Stomach (tissue), 4 donors: ENCODE measurements at regions not wholly inside any gene's neighbourhood (a gene's known extent, or its start where the extent isn't known, plus 50 kb on each side); places are given as distances from the start of the nearest gene placed in this dataset.

Experiments
- EP300 ChIP-seq: sonication (generic); formaldehyde crosslinking; IDR thresholded peaks from one replicate; pipeline ENCODE4 v1.6.1; 2017; ENCODE audit warnings: antibody characterized with exemption
- POLR2A ChIP-seq, 4 donors: fragments of 450-650 bp; IDR thresholded peaks; one replicate each; pipeline ENCODE4 v1.6.1; 2016; ENCODE audit warnings: antibody characterized with exemption in 4 of 4, control low read depth in 2 of 4, mild to moderate bottlenecking in 1 of 4, moderate library complexity in 1 of 4
- POLR2AphosphoS5 ChIP-seq, 3 donors: sonication (generic); formaldehyde crosslinking; IDR thresholded peaks; one replicate each; pipeline ENCODE4 v1.6.1; 2016; ENCODE audit warnings: antibody characterized with exemption in 3 of 3
- TF ChIP-seq, protein P1 (sequence below), 7 experiments: fragments of 450-650 bp in 4 of 7; fragments of 200-600 bp in 3 of 7; sonication (generic) in 3 of 7; IDR thresholded peaks; one replicate each; pipeline ENCODE4 v1.5.1; 2016 to 2019; ENCODE audit warnings: antibody characterized with exemption in 7 of 7, control low read depth in 2 of 7, mild to moderate bottlenecking in 1 of 7

DNA sequence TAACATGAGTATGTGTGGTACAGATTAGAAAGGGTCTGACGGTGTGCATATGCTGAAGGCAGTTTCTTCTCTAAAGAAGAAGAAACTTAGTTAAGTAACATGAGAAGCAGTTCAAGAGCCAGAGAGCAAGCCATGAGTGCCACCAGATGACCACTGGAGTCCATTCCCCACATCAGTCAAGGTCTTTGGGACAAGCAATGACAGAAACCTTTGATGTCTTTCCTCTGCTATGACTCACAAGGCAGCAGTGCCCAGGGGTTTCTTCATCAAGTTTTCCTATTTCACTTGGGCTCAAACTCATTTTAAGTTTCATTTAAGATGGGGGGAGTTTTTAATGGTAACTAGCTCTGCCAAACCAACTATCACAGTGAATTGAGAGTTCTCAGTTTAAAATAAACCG, 303.8 kb upstream of the TBX18 start:
- TF ChIP-seq, protein P1, sequence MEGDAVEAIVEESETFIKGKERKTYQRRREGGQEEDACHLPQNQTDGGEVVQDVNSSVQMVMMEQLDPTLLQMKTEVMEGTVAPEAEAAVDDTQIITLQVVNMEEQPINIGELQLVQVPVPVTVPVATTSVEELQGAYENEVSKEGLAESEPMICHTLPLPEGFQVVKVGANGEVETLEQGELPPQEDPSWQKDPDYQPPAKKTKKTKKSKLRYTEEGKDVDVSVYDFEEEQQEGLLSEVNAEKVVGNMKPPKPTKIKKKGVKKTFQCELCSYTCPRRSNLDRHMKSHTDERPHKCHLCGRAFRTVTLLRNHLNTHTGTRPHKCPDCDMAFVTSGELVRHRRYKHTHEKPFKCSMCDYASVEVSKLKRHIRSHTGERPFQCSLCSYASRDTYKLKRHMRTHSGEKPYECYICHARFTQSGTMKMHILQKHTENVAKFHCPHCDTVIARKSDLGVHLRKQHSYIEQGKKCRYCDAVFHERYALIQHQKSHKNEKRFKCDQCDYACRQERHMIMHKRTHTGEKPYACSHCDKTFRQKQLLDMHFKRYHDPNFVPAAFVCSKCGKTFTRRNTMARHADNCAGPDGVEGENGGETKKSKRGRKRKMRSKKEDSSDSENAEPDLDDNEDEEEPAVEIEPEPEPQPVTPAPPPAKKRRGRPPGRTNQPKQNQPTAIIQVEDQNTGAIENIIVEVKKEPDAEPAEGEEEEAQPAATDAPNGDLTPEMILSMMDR (IDR thresholded peaks at IDR 0.05): no peak
- TF ChIP-seq POLR2AphosphoS5 (IDR thresholded peaks at IDR 0.05): no peak
- TF ChIP-seq EP300: no peak
- TF ChIP-seq POLR2A (IDR thresholded peaks at IDR 0.05): no peak
